Mesendoderm (in vitro differentiated cells): ENCODE measurements at regions not wholly inside any gene's neighbourhood (a gene's known extent, or its start where the extent isn't known, plus 50 kb on each side); places are given as distances from the start of the nearest gene placed in this dataset.

Experiments
- DNase-seq: peaks from one replicate; pipeline ENCODE4 v3.0.0; 2013
- H2AK5ac ChIP-seq: 2 replicates; pipeline ENCODE4 v1.6.1; 2013; ENCODE audit warnings: low read length, inconsistent platforms
- H2BK120ac ChIP-seq: 2 replicates; pipeline ENCODE4 v1.6.1; 2013; ENCODE audit warnings: low read depth, mild to moderate bottlenecking, low read length, moderate library complexity, mixed read lengths
- H2BK15ac ChIP-seq: replicated peaks from 2 replicates; pipeline ENCODE4 v1.6.1; 2013; ENCODE audit warnings: low read depth, mild to moderate bottlenecking, moderate library complexity
- H2BK5ac ChIP-seq: 2 replicates; pipeline ENCODE4 v1.6.1; 2013; ENCODE audit warnings: low read length, inconsistent platforms
- H3K18ac ChIP-seq: 2 replicates; pipeline ENCODE4 v1.6.1; 2013; ENCODE audit warnings: mild to moderate bottlenecking, low read length, mixed read lengths
- H3K23ac ChIP-seq: one replicate; pipeline ENCODE4 v1.6.1; 2013; ENCODE audit warnings: low read length
- H3K27ac ChIP-seq: 2 replicates; pipeline ENCODE4 v1.5.1; 2013; ENCODE audit warnings: low read depth, mild to moderate bottlenecking, inconsistent platforms, low read length, moderate library complexity
- H3K27me3 ChIP-seq: 2 replicates; pipeline ENCODE4 v1.6.1; 2013; ENCODE audit warnings: low read length, control low read depth, mild to moderate bottlenecking, inconsistent platforms; ENCODE audit not compliant: insufficient read depth, poor library complexity
- H3K36me3 ChIP-seq: 2 replicates; pipeline ENCODE4 v1.6.1; 2013; ENCODE audit warnings: low read length, inconsistent platforms; ENCODE audit not compliant: control insufficient read depth, insufficient read depth
- H3K4ac ChIP-seq: one replicate; pipeline ENCODE4 v1.6.1; 2013; ENCODE audit warnings: low read depth, mild to moderate bottlenecking, low read length, moderate library complexity
- H3K4me1 ChIP-seq: 2 replicates; pipeline ENCODE4 v1.6.1; 2013; ENCODE audit warnings: low read depth, low read length, inconsistent platforms; ENCODE audit not compliant: control insufficient read depth
- H3K4me2 ChIP-seq: 2 replicates; pipeline ENCODE4 v1.6.1; 2013; ENCODE audit warnings: low read length
- H3K4me3 ChIP-seq: 2 replicates; pipeline ENCODE4 v1.5.1; 2013; ENCODE audit warnings: mild to moderate bottlenecking, low read length
- H3K56ac ChIP-seq: one replicate; pipeline ENCODE4 v1.6.1; 2013; ENCODE audit warnings: low read length
- H3K79me1 ChIP-seq: 2 replicates; pipeline ENCODE4 v1.6.1; 2013; ENCODE audit warnings: low read length, inconsistent platforms
- H3K79me2 ChIP-seq: 2 replicates; pipeline ENCODE4 v1.6.1; 2013; ENCODE audit warnings: mild to moderate bottlenecking, low read length; ENCODE audit not compliant: control insufficient read depth, insufficient read depth
- H3K9ac ChIP-seq: 2 replicates; pipeline ENCODE4 v1.6.1; 2013; ENCODE audit warnings: low read length, inconsistent platforms
- H4K5ac ChIP-seq: one replicate; pipeline ENCODE4 v1.6.1; 2013; ENCODE audit warnings: low read length
- H4K8ac ChIP-seq: one replicate; pipeline ENCODE4 v1.6.1; 2013; ENCODE audit warnings: low read depth, mild to moderate bottlenecking, control low read depth, low read length, moderate library complexity
- WGBS: extraction: QIAGEN DNeasy Blood & Tissue Kit; methylation state at CpG from one replicate; pipeline ENCODE4 v1.1.7; 2013; ENCODE audit warnings: low lambda C conversion rate, missing lambda C conversion rate; ENCODE audit not compliant: insufficient coverage; ENCODE audit errors: extremely low coverage; 5-methylcytosine and 5-hydroxymethylcytosine counted together

- Histone ChIP-seq H3K4me2 (no peak overlapping the region), H3K56ac (no peak overlapping the region), H3K79me1 (no peaks in the 10 kb centered on the region), H2BK15ac (no peak overlapping the region), H3K79me2 (no peaks in the 10 kb centered on the region), H3K27ac (no peak overlapping the region), H3K27me3 (no peaks in the 10 kb centered on the region), H3K4me1 (no peaks in the 10 kb centered on the region), H4K5ac (no peak overlapping the region), H3K18ac (no peak overlapping the region), H2BK120ac (no peak overlapping the region), H3K9ac (no peak overlapping the region), H2AK5ac (no peak overlapping the region), H3K23ac (no peak overlapping the region), H3K4ac (no peak overlapping the region), H3K4me3 (no peak overlapping the region), H2BK5ac (no peak overlapping the region), H3K36me3 (no peaks in the 10 kb centered on the region), H4K8ac (no peak overlapping the region)
- no CpG with 5 or more reads among the region's 2 CpGs for WGBS
- no peak for DNase-seq
These were observed 101.1 kb upstream of the MYO16 start for GRCh38 chr13:108528303-108528702.

GRCh38 chr13:108533842-108534241 is 95.6 kb upstream of the MYO16 start:
- Histone ChIP-seq H4K8ac (no peak overlapping the region), H3K18ac (no peak overlapping the region), H2BK15ac (no peak overlapping the region), H3K9ac (no peak overlapping the region), H3K4me3 (no peak overlapping the region), H3K56ac (no peak overlapping the region), H3K36me3 (no peaks in the 10 kb centered on the region), H3K27me3 (no peaks in the 10 kb centered on the region), H3K4me1 (no peaks in the 10 kb centered on the region), H3K79me2 (no peaks in the 10 kb centered on the region), H2BK5ac (no peak overlapping the region), H3K79me1 (no peaks in the 10 kb centered on the region), H4K5ac (no peak overlapping the region), H2BK120ac (no peak overlapping the region), H3K27ac (no peak overlapping the region), H3K23ac (no peak overlapping the region), H3K4me2 (no peak overlapping the region), H2AK5ac (no peak overlapping the region), H3K4ac (no peak overlapping the region)
- no CpG with 5 or more reads among the region's 2 CpGs for WGBS
- DNase-seq = no peak

- no peak overlapping the region for H3K9ac ChIP-seq
- no peak overlapping the region for H4K5ac ChIP-seq
- no peaks in the 10 kb centered on the region for H3K4me1 ChIP-seq
- no peak overlapping the region for H3K18ac ChIP-seq
- DNase-seq = no peak
- H3K4ac ChIP-seq = no peak overlapping the region
- H3K36me3 ChIP-seq = no peaks in the 10 kb centered on the region
- no peaks in the 10 kb centered on the region for H3K27me3 ChIP-seq
- H3K23ac ChIP-seq = no peak overlapping the region
- H3K56ac ChIP-seq = no peak overlapping the region
- no peak overlapping the region for H4K8ac ChIP-seq
- no peak overlapping the region for H3K4me3 ChIP-seq
- H3K79me2 ChIP-seq = no peaks in the 10 kb centered on the region
- H2BK15ac ChIP-seq = no peak overlapping the region
- H3K4me2 ChIP-seq = no peak overlapping the region
- no peak overlapping the region for H3K27ac ChIP-seq
- H3K79me1 ChIP-seq = no peaks in the 10 kb centered on the region
- H2AK5ac ChIP-seq = no peak overlapping the region
- H2BK120ac ChIP-seq = no peak overlapping the region
- H2BK5ac ChIP-seq = no peak overlapping the region
These were observed 94.7 kb upstream of the MYO16 start for GRCh38 chr13:108534728-108535127.

GRCh38 chr13:108549934-108550333 is 79.5 kb upstream of the MYO16 start:
- Histone ChIP-seq H3K79me1 (no peaks in the 10 kb centered on the region), H3K56ac (no peak overlapping the region), H3K36me3 (no peaks in the 10 kb centered on the region), H3K4me1 (no peaks in the 10 kb centered on the region), H3K23ac (no peak overlapping the region), H2AK5ac (no peak overlapping the region), H4K8ac (no peak overlapping the region), H2BK5ac (no peak overlapping the region), H4K5ac (no peak overlapping the region), H3K4me2 (no peak overlapping the region), H3K27ac (no peak overlapping the region), H3K18ac (no peak overlapping the region), H2BK120ac (no peak overlapping the region), H2BK15ac (no peak overlapping the region), H3K4ac (no peak overlapping the region), H3K79me2 (no peaks in the 10 kb centered on the region), H3K9ac (no peak overlapping the region), H3K4me3 (no peak overlapping the region), H3K27me3 (no peaks in the 10 kb centered on the region)
- DNase-seq = no peak
- no CpG with 5 or more reads among the region's 5 CpGs for WGBS

- H3K4me2 ChIP-seq = no peak overlapping the region
- no CpG with 5 or more reads among the region's 2 CpGs for WGBS
- H2AK5ac ChIP-seq = no peak overlapping the region
- H2BK120ac ChIP-seq = no peak overlapping the region
- no peak for DNase-seq
- H4K5ac ChIP-seq = no peak overlapping the region
- no peaks in the 10 kb centered on the region for H3K4me1 ChIP-seq
- H3K79me1 ChIP-seq = no peaks in the 10 kb centered on the region
- H3K27me3 ChIP-seq = no peaks in the 10 kb centered on the region
- no peaks in the 10 kb centered on the region for H3K36me3 ChIP-seq
- no peak overlapping the region for H3K4me3 ChIP-seq
- H3K79me2 ChIP-seq = no peaks in the 10 kb centered on the region
- no peak overlapping the region for H3K9ac ChIP-seq
- no peak overlapping the region for H4K8ac ChIP-seq
- H3K18ac ChIP-seq = no peak overlapping the region
- H3K27ac ChIP-seq = no peak overlapping the region
- no peak overlapping the region for H3K23ac ChIP-seq
- H3K56ac ChIP-seq = no peak overlapping the region
- H3K4ac ChIP-seq = no peak overlapping the region
- no peak overlapping the region for H2BK15ac ChIP-seq
- H2BK5ac ChIP-seq = no peak overlapping the region
These were observed 77.7 kb upstream of the MYO16 start for GRCh38 chr13:108551674-108552073.

- Histone ChIP-seq H3K79me2 (no peaks in the 10 kb centered on the region), H3K18ac (no peak overlapping the region), H2BK120ac (no peak overlapping the region), H4K5ac (no peak overlapping the region), H3K79me1 (no peaks in the 10 kb centered on the region), H3K9ac (no peak overlapping the region), H4K8ac (no peak overlapping the region), H3K23ac (no peak overlapping the region), H3K4me1 (no peaks in the 10 kb centered on the region), H3K4ac (no peak overlapping the region), H2BK5ac (no peak overlapping the region), H3K56ac (no peak overlapping the region), H2BK15ac (no peak overlapping the region), H2AK5ac (no peak overlapping the region), H3K4me3 (no peak overlapping the region), H3K27ac (no peak overlapping the region), H3K27me3 (no peaks in the 10 kb centered on the region), H3K4me2 (no peak overlapping the region), H3K36me3 (no peaks in the 10 kb centered on the region)
- no peak for DNase-seq
- no CpG with 5 or more reads among the region's 4 CpGs for WGBS
These were observed 70.9 kb upstream of the MYO16 start for GRCh38 chr13:108558489-108558888.
